Putamen (tissue), 1 donor: ENCODE measurements at regions not wholly inside any gene's neighbourhood (a gene's known extent, or its start where the extent isn't known, plus 50 kb on each side); places are given as distances from the start of the nearest gene placed in this dataset.

Experiments used
- DNase-seq: peaks from one replicate; pipeline ENCODE4 v3.0.0-alpha.2; 2016; ENCODE audit warnings: low spot score

DNA sequence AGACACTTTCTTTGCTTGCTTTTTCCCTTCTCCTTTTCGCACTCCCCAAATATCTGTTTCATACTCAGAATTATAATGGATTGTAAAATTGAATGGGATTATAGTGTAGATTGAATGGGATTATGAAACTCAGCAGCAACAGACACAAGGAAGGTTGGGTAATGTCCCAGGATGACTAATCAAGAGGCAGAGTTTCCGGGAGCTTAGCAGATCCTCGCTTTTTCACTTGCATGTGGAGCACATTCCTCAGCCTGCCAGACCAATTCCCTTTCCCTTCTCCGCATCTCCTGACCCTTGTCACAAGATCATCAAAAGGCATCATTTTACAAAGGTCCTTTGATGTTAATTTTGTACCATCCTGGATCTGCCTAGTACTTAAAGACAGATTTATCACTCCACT lies 55.1 kb upstream of the SLC1A1 start:
- no peak for DNase-seq

GRCh38 chr9:4433379-4433778 lies 56.9 kb upstream of the SLC1A1 start:
- DNase-seq = no peak

DNA sequence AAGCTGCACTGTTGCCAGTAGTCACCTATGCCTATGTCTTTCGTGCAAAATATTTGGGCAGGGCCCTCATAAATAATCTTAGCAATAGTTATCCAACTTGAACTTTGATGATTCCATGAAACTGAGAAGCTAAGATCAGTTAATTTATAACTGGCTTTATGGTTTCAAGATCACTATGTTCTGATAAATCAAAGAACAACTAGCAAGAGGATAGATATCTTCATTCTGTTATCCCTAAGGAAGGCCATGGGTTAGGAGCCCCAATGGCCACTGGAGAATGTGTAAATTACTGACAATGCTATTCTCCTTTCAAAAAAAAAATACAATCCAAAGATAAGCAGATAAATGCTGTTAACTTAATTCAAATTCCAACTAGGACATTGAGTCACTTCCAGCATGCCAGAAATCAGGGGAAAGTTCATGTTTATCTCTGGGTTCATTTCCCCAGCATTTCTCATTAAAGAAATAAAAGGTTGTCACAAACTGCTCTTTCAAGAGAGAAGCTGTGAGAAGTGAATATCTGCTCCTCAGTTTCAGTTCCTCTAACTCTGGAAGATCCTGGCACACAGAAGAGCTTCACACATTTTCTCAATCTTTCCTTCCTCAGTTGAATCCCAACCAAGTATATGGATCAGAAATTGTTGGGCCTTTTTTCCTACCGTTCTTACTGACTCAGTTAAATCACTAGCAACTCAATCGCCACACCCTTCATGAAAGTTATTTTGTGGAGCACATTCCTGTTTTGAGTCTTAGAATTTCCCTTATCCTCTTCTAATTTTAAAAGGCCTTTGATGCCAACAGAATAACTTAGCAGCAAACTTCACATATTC lies 59.6 kb upstream of the SLC1A1 start:
- DNase-seq = no peak

GRCh38 chr9:4425319-4426045 lies 64.8 kb upstream of the SLC1A1 start:
- DNase-seq = no peak

- DNase-seq = no peak
Observed at GRCh38 chr9:4424891-4425290, 65.4 kb upstream of the SLC1A1 start.

DNA sequence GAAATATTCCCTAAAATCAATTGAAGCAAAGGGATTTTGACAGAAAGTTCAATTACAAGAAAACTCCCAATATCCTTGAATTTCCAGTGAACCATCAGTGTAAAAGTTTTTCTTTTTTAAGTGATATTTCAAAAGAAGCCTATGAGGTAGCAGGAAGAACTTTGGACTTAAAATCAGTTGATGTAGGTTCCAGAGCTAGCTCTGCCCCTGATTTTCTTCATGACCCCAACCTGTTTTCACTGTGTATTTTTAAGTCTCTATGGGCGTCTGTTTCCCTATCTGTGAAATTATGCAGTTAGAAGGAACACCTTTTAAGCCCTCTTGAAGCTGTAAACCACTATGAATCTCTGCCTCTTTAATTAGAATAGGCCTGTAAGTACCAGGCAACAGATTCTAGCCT lies 66.2 kb upstream of the SLC1A1 start:
- DNase-seq = no peak

DNA sequence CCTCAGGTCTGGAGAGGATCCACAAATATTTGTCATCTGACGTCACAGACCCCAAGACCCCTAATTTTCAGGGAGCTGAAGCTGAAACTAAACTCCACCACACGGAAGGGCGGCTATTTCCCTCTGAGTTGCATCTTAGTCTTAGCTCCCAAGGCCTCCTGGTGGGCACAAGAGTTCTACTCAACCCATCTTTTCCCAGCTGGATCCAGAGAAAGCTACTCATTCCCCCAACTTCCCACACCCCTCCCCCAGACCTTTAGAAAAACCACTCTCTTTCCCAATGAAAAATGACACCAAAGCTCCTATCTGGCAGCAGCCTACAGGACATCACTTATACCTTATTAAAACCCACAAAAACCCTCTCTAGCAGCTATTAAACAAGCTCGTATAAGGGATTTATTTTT lies 67.1 kb upstream of the SLC1A1 start:
- no peak for DNase-seq

DNA sequence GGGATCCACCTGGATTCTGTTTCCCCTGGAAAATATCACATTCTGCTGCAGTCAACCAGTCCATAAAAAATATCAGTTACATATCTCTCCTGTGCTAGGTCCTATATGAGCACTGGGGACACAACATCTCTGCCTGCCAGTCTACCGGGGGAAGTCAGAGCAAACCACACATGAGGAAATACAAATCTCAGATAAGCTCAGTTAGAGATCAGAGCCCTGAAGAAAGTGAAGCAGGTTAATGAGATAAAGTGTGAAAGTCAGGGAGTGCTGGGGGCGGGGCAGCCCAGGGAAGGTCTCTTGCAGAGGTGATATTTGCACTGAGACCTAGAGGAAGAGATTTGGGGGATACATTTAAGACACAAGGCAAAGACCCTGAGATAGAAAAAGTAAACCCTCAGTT lies 67.8 kb upstream of the SLC1A1 start:
- DNase-seq = no peak

DNA sequence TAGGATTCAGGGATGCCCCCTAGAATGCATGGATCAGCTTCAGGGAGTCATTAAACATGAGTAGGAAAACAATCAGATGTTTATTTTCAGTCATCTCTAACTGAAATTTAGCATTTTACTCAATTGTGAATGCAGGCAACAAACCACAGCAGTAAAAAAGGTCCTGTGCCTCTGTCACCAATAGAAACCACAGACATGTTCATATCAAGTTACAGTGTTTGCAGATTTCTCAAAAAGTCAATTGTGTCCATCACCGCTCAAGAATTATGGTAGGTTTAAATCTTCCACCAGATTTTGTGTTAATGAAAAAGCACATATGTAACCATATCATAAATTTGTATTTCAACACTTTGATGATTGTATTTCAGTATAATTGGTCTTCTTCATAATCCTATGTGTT lies 68.4 kb upstream of the SLC1A1 start:
- DNase-seq = no peak

DNA sequence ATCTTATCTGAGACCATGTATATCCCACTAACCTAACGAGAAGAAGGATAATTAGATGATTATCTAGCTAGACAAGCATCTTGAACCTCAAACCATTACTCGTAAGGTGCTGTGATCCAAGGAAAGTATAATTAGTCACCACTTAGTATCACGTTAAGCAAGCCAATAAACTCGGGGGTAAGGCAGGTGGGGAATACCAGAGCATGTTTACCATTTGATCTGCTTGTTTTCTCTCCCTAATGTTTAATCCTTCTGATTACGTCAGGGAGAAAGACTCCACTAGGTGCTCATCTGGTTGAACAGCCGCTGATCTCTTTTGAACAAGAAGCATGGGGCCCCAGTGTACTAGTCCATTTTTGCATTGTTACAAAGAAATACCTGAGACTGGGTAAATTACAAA lies 69.9 kb upstream of the SLC1A1 start:
- no peak for DNase-seq

DNA sequence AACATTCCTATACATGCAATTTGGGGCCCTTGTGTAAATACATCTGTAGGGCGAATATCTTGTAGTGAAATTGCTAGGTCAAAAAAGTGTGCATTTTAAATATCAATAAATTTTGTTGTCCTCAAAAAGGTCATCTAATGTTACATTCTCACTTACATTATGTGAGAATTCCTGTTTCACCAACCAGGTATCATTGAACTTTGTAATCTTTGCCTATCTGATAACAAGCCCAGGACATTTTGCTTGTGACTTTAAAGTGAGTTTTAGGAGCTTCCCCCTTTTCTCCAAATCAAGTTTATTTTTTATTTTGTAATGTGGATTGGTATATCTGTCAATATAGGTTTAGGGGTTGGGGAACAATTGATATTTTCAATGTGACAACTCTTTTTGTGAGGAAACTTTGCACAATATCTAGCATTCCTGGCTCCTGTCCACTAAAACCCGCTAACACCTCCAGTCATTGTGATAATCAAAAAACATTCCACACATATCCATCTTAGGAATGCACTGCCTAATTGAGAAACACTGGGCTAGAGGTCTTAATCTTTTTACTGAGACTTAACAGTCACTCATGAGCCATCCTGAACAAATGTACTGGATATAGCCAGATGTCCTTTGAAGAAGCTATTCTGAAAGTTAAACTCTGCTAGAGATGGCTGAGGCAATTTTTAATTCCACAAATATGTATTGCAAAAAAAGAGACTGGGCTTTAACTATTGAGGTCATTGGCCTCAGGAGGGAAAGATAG lies 72.5 kb upstream of the SLC1A1 start:
- no peak for DNase-seq

DNA sequence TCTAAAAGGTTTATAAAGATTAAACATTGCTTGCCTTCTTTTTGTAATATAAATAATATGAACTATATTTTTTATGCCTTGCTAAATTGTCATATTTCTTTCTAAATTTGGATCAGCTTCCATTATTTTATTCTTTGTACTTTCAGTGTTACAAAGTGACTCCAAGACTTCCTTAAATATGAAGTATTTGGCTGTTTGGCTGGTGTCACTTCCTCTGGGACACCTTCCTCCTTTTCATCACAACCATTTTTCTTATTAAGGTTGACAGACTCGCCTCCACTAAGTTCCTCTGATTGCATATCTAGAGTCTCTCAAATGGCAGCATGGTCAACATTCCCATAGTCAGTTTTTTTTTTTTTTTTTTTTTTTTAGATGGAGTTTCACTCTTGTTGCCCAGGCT lies 73.8 kb upstream of the SLC1A1 start:
- DNase-seq = no peak

DNA sequence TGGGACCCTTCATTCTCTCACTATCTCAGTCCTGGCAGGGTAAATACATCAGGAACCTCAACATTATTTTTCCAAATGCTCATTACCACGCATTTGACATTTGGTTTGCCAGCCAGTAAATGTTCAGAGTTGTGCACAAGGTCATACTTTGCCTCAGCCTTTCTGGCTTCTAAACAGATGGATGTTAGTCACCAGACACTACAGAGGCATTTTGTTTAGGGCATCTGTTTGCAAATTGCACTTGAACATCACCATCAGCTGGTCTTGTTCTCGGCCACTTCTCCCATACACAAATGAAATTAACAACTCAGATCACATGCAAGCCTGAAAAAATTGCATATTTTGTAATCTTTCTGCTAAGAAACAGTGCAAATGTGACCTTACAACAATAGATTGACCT lies 75.0 kb upstream of the SLC1A1 start:
- DNase-seq = no peak

GRCh38 chr9:4413856-4414255 lies 76.4 kb upstream of the SLC1A1 start:
- no peak for DNase-seq

- no peak for DNase-seq
Observed at GRCh38 chr9:4404156-4404555, 86.1 kb upstream of the SLC1A1 start.

DNA sequence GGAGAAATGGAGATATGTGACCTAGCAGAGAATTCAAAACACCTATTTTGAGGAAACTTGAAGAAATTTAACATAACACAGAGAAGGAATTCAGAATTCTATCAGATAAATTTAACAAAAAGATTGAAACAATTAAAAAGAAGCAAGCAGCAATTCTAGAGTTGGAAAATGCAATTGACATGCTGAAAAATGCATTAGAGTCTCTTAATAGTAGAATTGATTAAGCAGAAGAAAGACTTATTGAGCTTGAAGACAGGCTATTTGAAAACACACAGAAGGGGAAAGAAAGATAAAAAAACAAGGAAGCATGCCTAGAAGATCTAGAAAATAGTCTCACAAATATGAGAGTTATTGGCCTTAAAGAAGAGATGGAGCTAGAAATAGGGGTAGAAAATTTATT lies 87.8 kb upstream of the SLC1A1 start:
- DNase-seq = no peak

DNA sequence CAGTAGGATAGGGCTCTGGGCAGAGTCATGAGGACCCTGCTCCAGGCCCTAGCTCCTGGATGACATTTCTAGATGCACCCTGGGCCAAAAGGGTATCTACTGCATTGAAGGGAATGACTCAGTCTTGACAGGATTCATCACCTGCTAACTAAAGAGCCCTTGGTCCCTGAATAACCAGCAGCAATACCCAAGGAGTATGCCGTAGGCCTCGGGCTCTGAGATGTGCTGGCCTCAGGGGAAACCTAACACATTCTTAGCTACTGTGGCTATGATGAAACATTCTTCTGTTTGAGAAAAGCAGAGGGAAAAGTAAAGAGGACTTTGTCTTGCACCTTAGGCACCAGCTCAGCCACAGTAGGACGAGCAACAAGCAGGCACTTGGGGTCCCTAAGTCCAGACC lies 89.5 kb upstream of the SLC1A1 start:
- no peak for DNase-seq

DNA sequence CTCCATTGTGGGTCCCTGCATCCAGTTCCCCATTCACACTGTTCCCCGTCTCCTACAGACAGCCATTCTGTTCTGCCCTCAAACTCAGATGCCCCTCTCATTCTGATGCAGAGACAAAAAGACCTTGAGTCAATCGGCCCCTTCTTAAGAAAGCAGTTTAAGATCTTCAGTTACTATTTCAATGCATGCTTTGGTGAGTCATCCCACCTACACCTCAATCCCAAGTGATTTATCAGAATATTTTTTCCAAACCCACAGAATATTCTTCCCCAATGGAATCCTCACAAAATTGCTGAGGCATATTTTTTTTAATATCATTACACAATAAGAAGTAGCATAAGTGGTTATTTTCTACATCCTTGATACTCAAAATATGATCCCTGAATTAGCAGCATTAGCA lies 92.4 kb upstream of the SLC1A1 start:
- peak; percentile 66 for DNase-seq

GRCh38 chr9:4393806-4394523 lies 94.1 kb upstream of the GLIS3 start:
- no peak for DNase-seq

- DNase-seq = no peak
Observed at GRCh38 chr9:4389755-4390154, 89.9 kb upstream of the GLIS3 start.

DNA sequence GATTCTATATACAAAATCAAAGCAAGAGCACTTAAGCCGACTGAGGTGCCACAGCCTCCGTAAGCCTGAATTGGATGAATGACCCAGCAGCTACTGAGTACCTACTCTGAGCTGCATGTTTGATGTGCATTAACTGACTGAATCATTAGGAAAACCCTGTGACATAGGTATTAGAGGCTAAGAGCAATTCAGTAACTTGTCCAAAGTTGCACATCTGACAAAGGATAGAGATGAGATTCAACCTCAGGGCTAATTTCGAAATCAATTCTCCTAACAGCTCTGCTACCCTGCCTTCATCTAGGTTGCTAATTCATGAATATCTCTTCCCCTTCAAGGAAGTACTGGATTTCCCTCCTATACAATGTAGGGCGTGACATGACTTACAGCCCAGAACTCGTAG lies 89.1 kb upstream of the GLIS3 start:
- DNase-seq = no peak

DNA sequence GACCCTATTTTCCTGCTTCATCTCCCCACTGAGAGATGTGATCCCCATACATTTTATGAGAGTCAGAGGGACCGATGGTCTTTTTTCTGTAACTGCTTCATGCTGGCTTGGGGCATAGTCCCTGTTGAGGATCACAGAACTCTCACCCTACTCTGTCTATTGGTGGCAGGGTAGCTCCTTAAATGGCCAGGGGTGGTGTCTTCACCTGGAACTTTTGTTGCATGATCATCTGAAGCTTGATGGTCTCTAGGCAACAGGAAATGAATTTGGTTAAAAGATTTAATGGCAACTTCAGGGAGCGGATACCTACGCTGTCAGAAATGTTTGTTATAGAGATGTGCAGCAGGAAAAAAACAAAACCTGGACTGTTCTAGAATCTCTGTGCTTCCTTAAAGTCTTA lies 87.0 kb upstream of the GLIS3 start:
- no peak for DNase-seq
